A549 (cell line): ENCODE measurements at regions not wholly inside any gene's neighbourhood (a gene's known extent, or its start where the extent isn't known, plus 50 kb on each side); places are given as distances from the start of the nearest gene placed in this dataset.

ENCODE experiments used
- ATAC-seq, 2 experiments: fragments of 200-7000 bp in 1 of 2; fragments of >200 bp in 1 of 2; cut with Nextera tagmentation in 1 of 2; cut with Tn5 transposase in 1 of 2; 3 replicates each; pipeline versions ENCODE4 v1.8.0 to v1.9.1; 2018 to 2020; ENCODE audit warnings: mild to moderate bottlenecking in 1 of 2, moderate library complexity in 1 of 2
- CTCF ChIA-PET: fragments of 300-600 bp; sonication (Branson Sonifier 250); formaldehyde crosslinking; extraction: SDS; loops from one replicate; lab custom pipeline; 2021; ENCODE audit warnings: antibody characterized with exemption, inconsistent platforms; lab: Yijun Ruan, JAX
- POLR2A ChIA-PET: fragments of 350-600 bp; formaldehyde crosslinking; extraction: SDS; loops from one replicate; lab custom pipeline; 2021; ENCODE audit warnings: antibody characterized with exemption, inconsistent platforms; lab: Yijun Ruan, JAX
- DNase-seq, 2 experiments: peaks; one replicate each; pipeline versions ENCODE4 v3.0.0 to v3.0.0-alpha.2; 2011 to 2016; ENCODE audit warnings: low read depth in 1 of 2, low spot score in 1 of 2
- FAIRE-seq: peaks from 2 replicates; lab custom pipeline; 2011; peaks lifted over from hg19 to GRCh38; lab: Jason Lieb, UNC
- H3K27ac ChIP-seq, 2 experiments: fragments of >200 bp; sonication (Bioruptor Twin); formaldehyde crosslinking; 3 replicates each; pipeline ENCODE4 v1.5.1; 2016 to 2017
- H3K4me1 ChIP-seq: fragments of >200 bp; sonication (Bioruptor Twin); formaldehyde crosslinking; 3 replicates; pipeline ENCODE4 v1.6.1; 2016
- H3K4me2 ChIP-seq: fragments of >200 bp; sonication (Bioruptor Twin); formaldehyde crosslinking; 3 replicates; pipeline ENCODE4 v1.6.1; 2016
- H3K4me3 ChIP-seq: fragments of >200 bp; sonication (Bioruptor Twin); formaldehyde crosslinking; 3 replicates; pipeline ENCODE4 v1.5.1; 2016
- H3K9me3 ChIP-seq: fragments of >200 bp; sonication (Bioruptor Twin); formaldehyde crosslinking; 3 replicates; pipeline ENCODE4 v1.6.1; 2016
- BCL3 ChIP-seq: fragments of >200 bp; sonication (Bioruptor Twin); formaldehyde crosslinking; IDR thresholded peaks from 3 replicates; pipeline ENCODE4 v1.6.1; 2016
- BHLHE40 ChIP-seq: IDR thresholded peaks from 2 replicates; pipeline ENCODE4 v1.6.1; 2012; ENCODE audit warnings: low read depth, low read length, inconsistent platforms
- CBX2 ChIP-seq: fragments of 200-600 bp; sonication (generic); IDR thresholded peaks from 2 replicates; pipeline ENCODE4 v1.6.1; 2016; ENCODE audit warnings: low read depth, mild to moderate bottlenecking, borderline replicate concordance
- CHD2 ChIP-seq: fragments of 150-350 bp; IDR thresholded peaks from 2 replicates; pipeline ENCODE4 v1.6.1; 2014; ENCODE audit warnings: low read length; ENCODE audit not compliant: partially characterized antibody
- CTCF ChIP-seq: fragments of >200 bp; sonication (Bioruptor Twin); formaldehyde crosslinking; IDR thresholded peaks from 3 replicates; pipeline ENCODE4 v1.5.1; 2016
- E2F6 ChIP-seq: IDR thresholded peaks from 2 replicates; pipeline ENCODE4 v1.6.1; 2012; ENCODE audit warnings: low read depth, borderline replicate concordance
- ELK1 ChIP-seq: fragments of 150-350 bp; IDR thresholded peaks from 2 replicates; pipeline ENCODE4 v1.6.1; 2014; ENCODE audit warnings: low read depth, mild to moderate bottlenecking, low read length
- FOSB ChIP-seq: fragments of 250-450 bp; sonication (Bioruptor Pico); IDR thresholded peaks from 2 replicates; pipeline ENCODE4 v1.5.0; 2020; ENCODE audit warnings: mild to moderate bottlenecking, moderate library complexity
- GATA3 ChIP-seq: IDR thresholded peaks from 2 replicates; pipeline ENCODE4 v1.6.1; 2012; ENCODE audit warnings: borderline replicate concordance
- HES2 ChIP-seq: fragments of >200 bp; sonication (Bioruptor Twin); formaldehyde crosslinking; IDR thresholded peaks from 2 replicates; pipeline ENCODE4 v1.6.1; 2016
- HMGXB4 ChIP-seq: fragments of 250-450 bp; sonication (Bioruptor Pico); IDR thresholded peaks from 2 replicates; pipeline ENCODE4 v1.5.0; 2021; ENCODE audit warnings: mild to moderate bottlenecking, moderate library complexity, borderline replicate concordance
- HOXA7 ChIP-seq: fragments of 250-450 bp; sonication (Bioruptor Pico); IDR thresholded peaks from 2 replicates; pipeline ENCODE4 v1.5.0; 2020; ENCODE audit warnings: mild to moderate bottlenecking, moderate library complexity
- HOXB13 ChIP-seq: fragments of 250-450 bp; sonication (Bioruptor Pico); IDR thresholded peaks from 2 replicates; pipeline ENCODE4 v1.5.0; 2020; ENCODE audit warnings: low read depth, mild to moderate bottlenecking, moderate library complexity
- JUNB ChIP-seq: fragments of >200 bp; sonication (Bioruptor Twin); formaldehyde crosslinking; IDR thresholded peaks from 2 replicates; pipeline ENCODE4 v1.6.1; 2016
- NPAS2 ChIP-seq: fragments of 250-450 bp; sonication (Bioruptor Pico); IDR thresholded peaks from 2 replicates; pipeline ENCODE4 v1.8.0; 2022; ENCODE audit warnings: mild to moderate bottlenecking, moderate library complexity, borderline replicate concordance
- NR3C1 ChIP-seq: fragments of >200 bp; sonication (Bioruptor Twin); formaldehyde crosslinking; IDR thresholded peaks from 3 replicates; pipeline ENCODE4 v1.6.1; 2017
- PBX3 ChIP-seq: IDR thresholded peaks from 2 replicates; pipeline ENCODE4 v1.6.1; 2012
- PHF8 ChIP-seq: fragments of 200-600 bp; sonication (generic); IDR thresholded peaks from 2 replicates; pipeline ENCODE4 v1.6.1; 2016; ENCODE audit warnings: low read depth, mild to moderate bottlenecking, antibody characterized with exemption, moderate library complexity, borderline replicate concordance
- POLR2A ChIP-seq: IDR thresholded peaks from 2 replicates; pipeline ENCODE4 v1.6.1; 2012; ENCODE audit warnings: mild to moderate bottlenecking, low read length
- POLR2AphosphoS2 ChIP-seq: conservative IDR thresholded peaks from 2 replicates; pipeline ENCODE4 v1.6.1; 2012; ENCODE audit warnings: low read length, improper control_type of control experiment, inconsistent platforms
- RARB ChIP-seq: fragments of 250-450 bp; sonication (Bioruptor Pico); IDR thresholded peaks from 2 replicates; pipeline ENCODE4 v1.8.0; 2021; ENCODE audit warnings: mild to moderate bottlenecking, moderate library complexity
- RCOR1 ChIP-seq: fragments of 150-350 bp; IDR thresholded peaks from 2 replicates; pipeline ENCODE4 v1.6.1; 2014; ENCODE audit warnings: antibody characterized with exemption, low read length, low read depth
- ZSCAN20 ChIP-seq: fragments of 250-450 bp; sonication (Bioruptor Pico); IDR thresholded peaks from 2 replicates; pipeline ENCODE4 v1.8.0; 2022; ENCODE audit warnings: mild to moderate bottlenecking, moderate library complexity
- WGBS: methylation state at CpG from one replicate; pipeline ENCODE4 v1.1.6; 2017; ENCODE audit errors: missing lambda C conversion rate; 5-methylcytosine and 5-hydroxymethylcytosine counted together

- POLR2A ChIA-PET: no interaction called here
- CTCF ChIA-PET: interaction anchor here (0.5 kb wide), 1 partner anchor 1495 kb away, joined by 3 read pairs; no protein-coding TSS in a partner anchor
- 5% methylated on average over 1 of the region's 1 CpG for WGBS
Observed at GRCh38 chr6:44698602-44699001, 311.1 kb downstream of the CDC5L start.

GRCh38 chr6:44699082-44699481 is 311.6 kb downstream of the CDC5L start:
- FAIRE-seq (no peak), DNase-seq (no peak), ATAC-seq (no peak)
- Histone ChIP-seq H3K27ac (no peak overlapping the region), H3K9me3 (no peaks in the 10 kb centered on the region), H3K4me1 (no peaks in the 10 kb centered on the region), H3K4me2 (no peak overlapping the region), H3K4me3 (no peak overlapping the region)
- CTCF ChIA-PET: interaction anchor here (0.5 to 0.8 kb wide), 2 partner anchors 44 to 1495 kb away, joined by 3 read pairs; no protein-coding TSS in a partner anchor
- TF ChIP-seq E2F6 (no peak), NR3C1 (no peak), POLR2AphosphoS2 (no peak), ELK1 (no peak), FOSB (CRISPR knock-in tag) (no peak), CBX2 (no peak), NPAS2 (CRISPR knock-in tag) (no peak), CHD2 (no peak), JUNB (no peak), GATA3 (no peak), RCOR1 (no peak), HES2 (no peak), BCL3 (no peak), BHLHE40 (no peak)
- POLR2A ChIA-PET: no interaction called here
- WGBS: no CpG with 5 or more reads among the region's 1 CpG

More at GRCh38 chr6:44698602-44699001, 311.1 kb downstream of the CDC5L start:
- Histone ChIP-seq H3K4me1 (no peaks in the 10 kb centered on the region), H3K27ac (no peak overlapping the region), H3K4me2 (no peak overlapping the region), H3K9me3 (no peaks in the 10 kb centered on the region), H3K4me3 (no peak overlapping the region)
- ATAC-seq (no peak), DNase-seq (no peak), FAIRE-seq (no peak)
- TF ChIP-seq HES2 (no peak), FOSB (CRISPR knock-in tag) (no peak), CTCF (no peak), JUNB (no peak), POLR2A (no peak), RCOR1 (no peak)

- no peak overlapping the region for H3K4me2 ChIP-seq
- no peaks in the 10 kb centered on the region for H3K4me1 ChIP-seq
- H3K27ac ChIP-seq: no peak overlapping the region
- no peaks in the 10 kb centered on the region for H3K9me3 ChIP-seq
- DNase-seq (no peak), ATAC-seq (no peak), FAIRE-seq (no peak)
- 40% methylated on average over 2 of the region's 2 CpGs for WGBS
- ChIA-PET CTCF (interaction anchor here (0.8 kb wide), 1 partner anchor 45 kb away, joined by 3 read pairs; no protein-coding TSS in a partner anchor), POLR2A (no interaction called here)
- no peak overlapping the region for H3K4me3 ChIP-seq
- TF ChIP-seq HOXB13 (CRISPR knock-in tag) (no peak), RARB (CRISPR knock-in tag) (no peak), E2F6 (no peak), HMGXB4 (CRISPR knock-in tag) (no peak), ZSCAN20 (CRISPR knock-in tag) (no peak), HOXA7 (CRISPR knock-in tag) (no peak), PHF8 (no peak), POLR2AphosphoS2 (no peak), NPAS2 (CRISPR knock-in tag) (no peak), HES2 (no peak), PBX3 (no peak)
Observed at GRCh38 chr6:44699851-44700250, 312.3 kb downstream of the CDC5L start.
